ENCODE measurements at regions not wholly inside any gene's neighbourhood (a gene's known extent, or its start where the extent isn't known, plus 50 kb on each side); places are given as distances from the start of the nearest gene placed in this dataset.

- H3K27ac ChIP-seq: no peak overlapping the region
- H3K27me3 ChIP-seq (replicated peaks): no peaks in the 10 kb centered on the region
- TF ChIP-seq CTCF (IDR thresholded peaks at IDR 0.05; ENCODE audit: low read depth, low read length, missing control alignments): no peak
- H3K36me3 ChIP-seq (replicated peaks): no peaks in the 10 kb centered on the region
- in situ Hi-C loops (cut with HindIII; ENCODE audit: low pct_ligation_motif_present, low sequenced_read_pairs): no loop called here
- DNase-seq: no peak
- no peak overlapping the region for H3K4me3 ChIP-seq (ENCODE audit: low read depth, low read length)
Measured at GRCh38 chr2:146068051-146068450, 1548.1 kb upstream of the ZEB2 start.

GRCh38 chr2:146048141-146048540 is 1528.2 kb upstream of the ZEB2 start:
- no peak for TF ChIP-seq CTCF (IDR thresholded peaks at IDR 0.05; ENCODE audit: low read depth, low read length, missing control alignments)
- DNase-seq: no peak
- H3K27ac ChIP-seq: no peak overlapping the region
- H3K36me3 ChIP-seq (replicated peaks): no peaks in the 10 kb centered on the region
- H3K4me3 ChIP-seq (ENCODE audit: low read depth, low read length): no peak overlapping the region
- in situ Hi-C loops (cut with HindIII; ENCODE audit: low pct_ligation_motif_present, low sequenced_read_pairs): no loop called here
- H3K27me3 ChIP-seq (replicated peaks): no peaks in the 10 kb centered on the region

- Histone ChIP-seq H3K27ac (no peak overlapping the region), H3K4me3 (ENCODE audit: low read depth, low read length) (no peak overlapping the region), H3K27me3 (replicated peaks) (no peaks in the 10 kb centered on the region), H3K36me3 (replicated peaks) (no peaks in the 10 kb centered on the region)
- DNase-seq: no peak
- in situ Hi-C loops (cut with HindIII; ENCODE audit: low pct_ligation_motif_present, low sequenced_read_pairs): no loop called here
- TF ChIP-seq CTCF (IDR thresholded peaks at IDR 0.05; ENCODE audit: low read depth, low read length, missing control alignments): no peak
Measured at GRCh38 chr2:146041274-146041910, 1521.5 kb upstream of the ZEB2 start.

GRCh38 chr2:146040051-146040450 is 1520.1 kb upstream of the ZEB2 start:
- no peaks in the 10 kb centered on the region for H3K27me3 ChIP-seq (replicated peaks)
- H3K36me3 ChIP-seq (replicated peaks): no peaks in the 10 kb centered on the region
- DNase-seq: no peak
- H3K27ac ChIP-seq: no peak overlapping the region
- no peak overlapping the region for H3K4me3 ChIP-seq (ENCODE audit: low read depth, low read length)
- in situ Hi-C loops (cut with HindIII; ENCODE audit: low pct_ligation_motif_present, low sequenced_read_pairs): no loop called here
- TF ChIP-seq CTCF (IDR thresholded peaks at IDR 0.05; ENCODE audit: low read depth, low read length, missing control alignments): no peak

GRCh38 chr2:146038014-146038413 is 1518.1 kb upstream of the ZEB2 start:
- no peaks in the 10 kb centered on the region for H3K36me3 ChIP-seq (replicated peaks)
- in situ Hi-C loops (cut with HindIII; ENCODE audit: low pct_ligation_motif_present, low sequenced_read_pairs): no loop called here
- DNase-seq: no peak
- no peak overlapping the region for H3K27ac ChIP-seq
- no peak for TF ChIP-seq CTCF (IDR thresholded peaks at IDR 0.05; ENCODE audit: low read depth, low read length, missing control alignments)
- H3K27me3 ChIP-seq (replicated peaks): no peaks in the 10 kb centered on the region
- H3K4me3 ChIP-seq (ENCODE audit: low read depth, low read length): no peak overlapping the region

- no peaks in the 10 kb centered on the region for H3K36me3 ChIP-seq (replicated peaks)
- DNase-seq: no peak
- no peaks in the 10 kb centered on the region for H3K27me3 ChIP-seq (replicated peaks)
- no peak overlapping the region for H3K4me3 ChIP-seq (ENCODE audit: low read depth, low read length)
- TF ChIP-seq CTCF (IDR thresholded peaks at IDR 0.05; ENCODE audit: low read depth, low read length, missing control alignments): no peak
- in situ Hi-C loops (cut with HindIII; ENCODE audit: low pct_ligation_motif_present, low sequenced_read_pairs): no loop called here
- H3K27ac ChIP-seq: no peak overlapping the region
Measured at GRCh38 chr2:146037334-146037870, 1517.5 kb upstream of the ZEB2 start.
